GM12873 (cell line): ENCODE measurements at regions not wholly inside any gene's neighbourhood (a gene's known extent, or its start where the extent isn't known, plus 50 kb on each side); places are given as distances from the start of the nearest gene placed in this dataset.

Source experiments
- TF ChIP-seq, protein P1 (sequence below): IDR thresholded peaks from 2 replicates; pipeline ENCODE4 v1.5.1; 2012; ENCODE audit warnings: low read depth, mild to moderate bottlenecking, moderate library complexity, low read length, control low read depth; ENCODE audit not compliant: insufficient read depth; ENCODE audit errors: missing control alignments

DNA sequence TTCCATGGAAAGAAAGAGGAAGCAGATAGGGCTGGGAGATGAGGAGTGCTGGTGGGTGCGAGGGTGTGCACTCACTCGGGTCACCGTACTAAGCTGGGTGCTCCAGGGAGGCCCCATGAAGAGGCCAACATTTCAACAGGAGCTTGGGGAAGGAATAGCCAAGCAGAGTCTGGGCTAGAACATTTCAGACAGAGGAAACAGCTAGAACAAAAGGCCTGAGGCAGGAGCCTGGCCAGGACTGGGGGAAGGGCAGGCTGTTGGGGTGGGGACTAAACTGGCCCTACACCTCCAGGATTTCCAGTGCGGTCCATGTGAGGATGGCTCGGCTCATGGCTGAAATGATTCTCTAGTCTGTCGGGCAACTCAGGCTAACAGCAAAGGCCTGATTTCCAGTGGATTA, 90.8 kb downstream of the ZFP36L2 start:
- TF ChIP-seq, protein P1, sequence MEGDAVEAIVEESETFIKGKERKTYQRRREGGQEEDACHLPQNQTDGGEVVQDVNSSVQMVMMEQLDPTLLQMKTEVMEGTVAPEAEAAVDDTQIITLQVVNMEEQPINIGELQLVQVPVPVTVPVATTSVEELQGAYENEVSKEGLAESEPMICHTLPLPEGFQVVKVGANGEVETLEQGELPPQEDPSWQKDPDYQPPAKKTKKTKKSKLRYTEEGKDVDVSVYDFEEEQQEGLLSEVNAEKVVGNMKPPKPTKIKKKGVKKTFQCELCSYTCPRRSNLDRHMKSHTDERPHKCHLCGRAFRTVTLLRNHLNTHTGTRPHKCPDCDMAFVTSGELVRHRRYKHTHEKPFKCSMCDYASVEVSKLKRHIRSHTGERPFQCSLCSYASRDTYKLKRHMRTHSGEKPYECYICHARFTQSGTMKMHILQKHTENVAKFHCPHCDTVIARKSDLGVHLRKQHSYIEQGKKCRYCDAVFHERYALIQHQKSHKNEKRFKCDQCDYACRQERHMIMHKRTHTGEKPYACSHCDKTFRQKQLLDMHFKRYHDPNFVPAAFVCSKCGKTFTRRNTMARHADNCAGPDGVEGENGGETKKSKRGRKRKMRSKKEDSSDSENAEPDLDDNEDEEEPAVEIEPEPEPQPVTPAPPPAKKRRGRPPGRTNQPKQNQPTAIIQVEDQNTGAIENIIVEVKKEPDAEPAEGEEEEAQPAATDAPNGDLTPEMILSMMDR: no peak

DNA sequence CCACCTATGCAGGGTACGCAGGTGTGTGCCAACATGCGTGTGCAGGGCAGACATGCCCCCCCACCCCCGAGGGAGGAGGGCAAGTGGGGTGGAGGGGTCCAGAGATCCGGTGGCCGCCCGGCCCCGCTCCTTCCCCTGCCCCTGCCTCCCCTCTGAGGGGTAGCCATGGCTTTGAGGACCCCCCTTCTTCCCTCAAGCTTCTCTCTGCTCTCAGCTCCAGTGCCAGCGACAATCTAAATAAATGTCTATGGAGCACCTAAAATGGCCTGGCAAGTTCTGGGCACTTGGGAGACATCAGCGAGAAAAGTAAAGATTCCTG, 91.9 kb downstream of the ZFP36L2 start:
- TF ChIP-seq, protein P1: no peak

DNA sequence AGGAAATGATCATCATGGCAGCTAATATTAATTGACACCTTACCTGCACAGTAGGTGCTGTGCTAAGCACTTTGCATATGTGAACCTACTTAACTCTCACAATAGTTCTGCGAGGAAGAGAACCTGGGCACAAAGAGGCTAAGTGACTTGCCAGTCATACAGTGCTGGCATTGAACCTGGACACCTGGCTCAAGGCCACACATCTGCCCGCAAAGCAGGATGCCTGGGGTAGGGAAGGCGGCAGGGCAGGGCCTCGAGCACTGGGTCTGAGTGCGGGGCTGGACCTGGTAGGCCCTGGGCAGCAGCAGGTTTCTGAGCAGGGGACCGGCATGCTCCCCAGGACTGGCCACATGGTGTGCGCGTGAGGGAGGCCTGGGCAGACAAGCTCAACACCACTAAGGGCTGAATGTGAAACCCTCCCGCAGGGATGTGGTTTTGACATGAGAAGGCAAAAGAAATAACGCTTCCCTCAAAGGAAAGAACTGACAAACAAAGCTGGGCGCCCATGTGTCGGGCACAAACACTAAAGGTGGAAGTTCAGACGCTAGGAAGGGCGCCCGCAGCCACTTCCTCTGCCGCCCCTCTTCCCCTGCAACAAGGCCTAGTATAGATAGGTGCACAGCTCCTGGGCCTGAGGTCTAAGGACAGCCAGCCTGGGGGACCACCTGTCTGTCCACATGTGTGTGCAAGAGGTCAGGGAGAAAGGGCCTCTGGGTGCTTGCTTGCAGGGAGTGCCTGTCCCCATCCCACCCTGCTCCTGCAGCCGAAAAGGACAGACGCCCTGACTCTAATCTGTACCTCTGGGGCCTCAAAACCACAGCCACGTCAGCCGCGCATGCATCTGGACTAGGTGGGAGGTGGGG, 92.5 kb downstream of the ZFP36L2 start:
- TF ChIP-seq, protein P1: no peak

DNA sequence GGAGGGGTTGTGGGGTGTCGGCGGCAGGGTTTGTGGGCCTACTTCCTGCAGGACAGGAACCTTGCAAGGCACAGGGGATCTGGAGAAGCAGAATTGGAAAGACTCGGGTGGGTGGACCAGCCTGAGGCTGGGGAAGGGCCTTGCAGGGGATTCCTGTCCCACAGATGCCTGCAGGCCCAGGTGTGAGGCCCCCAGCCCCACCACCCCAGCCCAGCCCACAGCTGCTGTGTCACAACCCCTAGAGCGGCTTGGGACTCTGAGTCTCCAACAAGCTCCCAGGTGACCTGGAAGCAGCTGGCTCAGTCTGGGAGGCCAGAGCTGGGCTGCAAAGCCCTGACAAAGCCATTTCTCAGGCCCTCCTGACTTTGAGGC, 93.1 kb downstream of the ZFP36L2 start:
- TF ChIP-seq, protein P1: no peak

DNA sequence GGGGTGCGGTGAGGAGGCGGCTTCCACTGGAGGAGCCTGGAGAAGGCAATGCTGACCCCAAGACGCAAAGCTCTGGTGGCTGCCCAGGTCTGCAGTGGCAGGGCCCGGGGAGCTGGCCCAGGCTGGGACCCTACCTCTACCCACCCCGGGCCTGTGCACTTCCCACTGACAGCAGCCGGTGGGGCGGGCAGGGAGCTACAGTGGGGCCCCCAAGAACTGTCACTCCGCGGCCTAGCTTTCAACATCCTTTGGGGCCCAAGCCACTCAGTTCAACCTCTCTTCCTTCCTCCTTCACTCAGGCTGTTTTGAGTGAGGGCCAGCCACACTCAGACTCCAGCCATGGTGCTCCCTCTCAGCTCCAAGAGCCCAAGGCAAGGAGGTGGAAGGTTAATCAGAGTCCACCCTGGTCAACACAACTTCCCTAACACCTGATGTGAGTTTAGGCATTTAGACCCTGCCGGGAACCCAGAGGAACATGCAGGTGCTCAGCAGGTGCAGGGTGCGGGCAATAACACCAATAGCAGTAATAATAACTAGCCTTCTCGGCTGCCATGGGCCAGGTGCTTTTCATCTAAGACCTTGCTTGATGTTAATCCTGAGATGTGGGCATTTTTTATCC, 93.6 kb downstream of the ZFP36L2 start:
- TF ChIP-seq, protein P1: no peak

DNA sequence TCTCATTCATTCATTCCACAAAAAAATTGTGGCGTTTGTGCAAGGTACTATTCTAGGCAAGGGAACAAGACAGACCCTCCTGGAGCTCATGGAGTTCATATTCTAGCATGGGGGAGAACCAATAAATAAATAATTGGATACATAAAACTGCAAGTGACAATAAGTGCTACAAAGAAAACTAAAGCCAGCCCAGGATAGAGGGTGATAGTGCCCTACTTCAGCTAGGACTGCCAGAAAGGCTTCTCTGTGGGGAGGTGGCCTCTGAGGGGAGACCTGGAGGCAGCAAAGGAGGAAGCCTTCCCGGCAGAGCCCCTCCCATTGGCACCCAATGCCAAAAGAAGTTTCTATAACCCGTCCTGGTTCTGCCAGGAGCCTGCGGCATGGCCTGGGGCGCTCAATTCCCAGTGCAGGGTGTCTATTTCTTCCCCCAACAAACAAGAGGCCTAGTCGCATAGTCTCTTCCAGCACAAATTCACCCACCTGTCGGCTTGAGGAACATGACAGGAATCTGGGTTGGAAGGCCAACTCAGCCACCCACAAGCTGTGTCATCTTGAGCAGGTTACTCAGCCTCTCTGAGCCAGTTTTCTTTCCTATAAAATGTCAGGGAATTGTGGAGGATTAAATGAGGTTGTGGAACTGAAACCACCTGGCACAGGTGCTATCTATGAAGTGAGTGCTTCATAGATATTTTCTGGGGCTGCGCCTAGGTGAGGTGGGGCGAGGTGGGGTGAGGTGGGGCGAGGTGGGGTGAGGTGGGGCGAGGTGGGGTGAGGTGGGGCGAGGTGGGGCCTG, 94.3 kb downstream of the ZFP36L2 start:
- TF ChIP-seq, protein P1: no peak

DNA sequence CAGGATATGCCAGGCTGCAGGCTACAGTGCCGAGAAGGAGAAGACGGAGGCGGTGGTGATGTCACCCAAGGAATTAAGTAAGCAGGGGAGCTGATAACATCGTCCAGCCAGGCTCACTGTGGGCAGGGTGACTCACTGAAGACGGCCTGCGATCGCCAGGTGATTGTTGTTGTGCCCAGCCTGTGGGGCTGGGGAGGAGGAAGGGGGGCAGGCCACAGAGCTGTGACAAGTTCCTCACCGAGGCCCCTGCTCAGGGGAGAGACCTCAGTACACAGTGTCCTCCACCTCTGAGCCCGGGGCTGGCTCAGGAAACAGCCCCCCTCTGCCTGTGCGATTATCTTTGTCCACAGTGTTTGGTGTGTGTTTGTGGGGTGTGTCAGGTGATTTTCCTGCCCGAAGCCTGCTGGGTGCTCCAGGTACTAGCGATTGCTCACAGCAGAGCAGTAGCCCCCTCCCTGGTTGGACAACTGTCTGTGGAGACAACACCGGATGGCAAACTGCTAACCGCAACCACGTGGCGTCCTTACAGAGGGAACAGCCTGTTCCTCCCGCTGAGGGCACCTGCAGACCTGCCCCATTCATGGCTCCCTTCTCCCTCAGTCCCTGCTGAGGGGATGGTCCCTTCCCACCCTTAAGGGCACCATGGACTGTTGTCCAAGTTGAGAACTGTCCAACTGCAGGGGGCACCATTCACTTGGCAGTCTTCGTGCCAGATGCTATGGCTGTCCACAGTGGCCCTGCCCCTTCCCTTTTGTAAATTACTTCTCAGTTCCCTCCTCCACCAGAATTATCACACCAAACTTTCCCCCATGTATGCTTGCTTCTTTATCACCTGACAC, 95.1 kb downstream of the ZFP36L2 start:
- TF ChIP-seq, protein P1: peak; percentile 63
